T47D (cell line): ENCODE measurements at regions not wholly inside any gene's neighbourhood (a gene's known extent, or its start where the extent isn't known, plus 50 kb on each side); places are given as distances from the start of the nearest gene placed in this dataset.

Source experiments
- DNase-seq, 2 experiments: peaks; one replicate each; pipeline versions ENCODE4 v3.0.0 to v3.0.0-alpha.2; 2011 to 2012; ENCODE audit warnings: low read depth in 1 of 2, low spot score in 1 of 2
- JUND ChIP-seq: IDR thresholded peaks from 2 replicates; pipeline ENCODE4 v1.6.1; 2012; ENCODE audit warnings: low read depth
- in situ Hi-C: cut with HindIII; loops from 2 replicates; pipeline ENCODE4 v1.10.0; 2016; ENCODE audit warnings: low sequenced_read_pairs, low pct_unique_long_range_greater_than_20kb

DNA sequence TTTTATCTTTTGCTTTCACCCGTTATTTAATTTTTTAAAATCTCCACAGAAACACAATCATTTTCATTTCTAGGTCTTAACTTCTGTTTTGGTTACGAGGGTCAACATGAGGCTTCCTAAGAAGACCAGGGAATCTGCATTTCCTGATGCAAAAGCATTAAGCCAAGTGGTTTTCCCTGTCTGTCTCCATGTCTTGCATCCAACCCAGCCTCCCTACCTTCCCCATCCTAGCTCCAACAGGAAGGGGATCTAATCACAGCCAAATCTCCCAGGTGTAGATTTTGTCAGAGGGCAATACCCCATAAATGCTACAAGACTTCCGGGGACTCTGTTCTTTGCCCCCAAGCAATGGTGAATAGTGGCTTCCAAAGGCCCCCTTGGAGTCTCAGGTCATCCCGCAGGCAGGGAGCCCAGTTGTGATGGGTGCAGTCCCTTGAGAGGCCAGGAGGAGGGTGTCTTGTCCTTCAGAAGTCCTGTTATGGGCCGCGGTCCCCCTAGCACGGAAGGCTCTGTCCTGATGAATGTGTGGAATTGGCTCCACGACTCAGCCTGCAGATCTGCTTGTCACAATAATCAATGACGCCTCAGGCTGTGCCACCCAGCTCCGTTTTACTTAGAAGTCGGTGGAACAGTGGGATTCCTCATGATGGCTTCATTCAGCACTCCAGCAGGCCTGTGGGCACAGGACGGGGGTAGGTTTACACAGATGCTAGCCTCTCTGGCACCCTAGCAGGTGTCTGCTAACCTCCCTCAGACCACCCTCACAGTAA is 141.1 kb downstream of the RGS9 start:
- in situ Hi-C loops = no loop called here
- peak; percentile 55 to 69 for DNase-seq
- TF ChIP-seq JUND = no peak

DNA sequence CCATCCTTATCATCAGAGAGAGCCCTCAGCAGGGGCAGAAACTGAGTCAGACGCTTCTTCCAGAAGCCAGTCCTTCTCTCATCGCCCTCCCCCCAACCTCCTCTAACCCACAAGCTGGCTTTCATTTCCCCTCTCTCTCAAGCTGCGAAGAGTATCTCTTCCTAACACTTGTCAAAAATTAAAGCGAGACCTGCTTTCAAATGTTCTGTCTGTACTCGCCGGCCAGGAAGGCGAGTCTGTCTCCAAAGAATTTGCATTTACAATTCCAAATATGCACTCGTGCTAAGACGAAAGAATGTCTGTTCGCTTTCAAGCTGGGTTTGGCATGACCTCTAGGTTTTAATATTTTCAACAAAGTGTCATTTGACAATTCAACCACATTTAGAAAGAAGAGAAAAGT is 140.4 kb downstream of the RGS9 start:
- TF ChIP-seq JUND = no peak
- in situ Hi-C loops = no loop called here

More for the DNA sequence above, 140.4 kb downstream of the RGS9 start:
- DNase-seq = no peak
